BJ (cell line): ENCODE measurements at regions not wholly inside any gene's neighbourhood (a gene's known extent, or its start where the extent isn't known, plus 50 kb on each side); places are given as distances from the start of the nearest gene placed in this dataset.

Experiments
- CTCF ChIA-PET: fragments of 350-600 bp; formaldehyde crosslinking; extraction: SDS; loops from one replicate; lab custom pipeline; 2021; ENCODE audit warnings: antibody characterized with exemption, inconsistent platforms; lab: Yijun Ruan, JAX
- POLR2A ChIA-PET: fragments of 300-600 bp; sonication (Branson Sonifier 250); formaldehyde crosslinking; extraction: SDS; loops from one replicate; lab custom pipeline; 2021; ENCODE audit warnings: antibody characterized with exemption; lab: Charles Lee
- DNase-seq: peaks from one replicate; pipeline ENCODE4 v3.0.0-alpha.2; 2011; ENCODE audit warnings: low read depth
- H3K27me3 ChIP-seq: 2 replicates; pipeline ENCODE4 v1.6.0; 2011; ENCODE audit warnings: low read length; ENCODE audit not compliant: control insufficient read depth, insufficient read depth
- H3K36me3 ChIP-seq: 2 replicates; pipeline ENCODE4 v1.5.1; 2011; ENCODE audit warnings: low read length; ENCODE audit not compliant: control insufficient read depth, insufficient read depth
- H3K4me3 ChIP-seq: 2 replicates; pipeline ENCODE4 v1.5.1; 2011; ENCODE audit warnings: low read depth, mild to moderate bottlenecking, control low read depth, low read length
- TF ChIP-seq, protein P1 (sequence below): IDR thresholded peaks from 2 replicates; pipeline ENCODE4 v1.5.1; 2011; ENCODE audit warnings: low read depth, mild to moderate bottlenecking, control low read depth, inconsistent platforms, low read length, moderate library complexity; ENCODE audit not compliant: insufficient read depth

DNA sequence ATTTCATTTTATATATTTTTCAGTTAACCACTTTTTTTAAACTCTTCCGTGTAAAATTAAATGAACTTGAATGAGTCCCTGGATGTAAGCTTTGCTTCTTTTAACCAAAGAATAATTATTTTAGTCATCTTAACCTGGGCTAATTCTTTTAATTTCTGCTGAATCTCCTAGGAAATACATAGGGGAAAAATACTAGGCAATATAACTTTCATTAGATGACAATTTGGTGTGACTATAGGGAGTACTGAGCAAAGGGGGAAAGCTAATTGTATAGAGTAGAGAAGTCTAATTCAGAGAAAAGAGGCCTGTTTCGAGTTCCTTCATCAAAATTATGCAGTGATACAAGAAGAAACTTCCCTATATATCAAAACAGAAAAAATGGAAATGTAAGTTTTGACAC is 388.1 kb downstream of the NOVA1 start:
- Histone ChIP-seq H3K27me3 (no peaks in the 10 kb centered on the region), H3K4me3 (no peak overlapping the region), H3K36me3 (no peaks in the 10 kb centered on the region)
- DNase-seq, result no peak
- ChIA-PET POLR2A (no interaction called here), CTCF (no interaction called here)
- TF ChIP-seq, protein P1, sequence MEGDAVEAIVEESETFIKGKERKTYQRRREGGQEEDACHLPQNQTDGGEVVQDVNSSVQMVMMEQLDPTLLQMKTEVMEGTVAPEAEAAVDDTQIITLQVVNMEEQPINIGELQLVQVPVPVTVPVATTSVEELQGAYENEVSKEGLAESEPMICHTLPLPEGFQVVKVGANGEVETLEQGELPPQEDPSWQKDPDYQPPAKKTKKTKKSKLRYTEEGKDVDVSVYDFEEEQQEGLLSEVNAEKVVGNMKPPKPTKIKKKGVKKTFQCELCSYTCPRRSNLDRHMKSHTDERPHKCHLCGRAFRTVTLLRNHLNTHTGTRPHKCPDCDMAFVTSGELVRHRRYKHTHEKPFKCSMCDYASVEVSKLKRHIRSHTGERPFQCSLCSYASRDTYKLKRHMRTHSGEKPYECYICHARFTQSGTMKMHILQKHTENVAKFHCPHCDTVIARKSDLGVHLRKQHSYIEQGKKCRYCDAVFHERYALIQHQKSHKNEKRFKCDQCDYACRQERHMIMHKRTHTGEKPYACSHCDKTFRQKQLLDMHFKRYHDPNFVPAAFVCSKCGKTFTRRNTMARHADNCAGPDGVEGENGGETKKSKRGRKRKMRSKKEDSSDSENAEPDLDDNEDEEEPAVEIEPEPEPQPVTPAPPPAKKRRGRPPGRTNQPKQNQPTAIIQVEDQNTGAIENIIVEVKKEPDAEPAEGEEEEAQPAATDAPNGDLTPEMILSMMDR, result no peak

DNA sequence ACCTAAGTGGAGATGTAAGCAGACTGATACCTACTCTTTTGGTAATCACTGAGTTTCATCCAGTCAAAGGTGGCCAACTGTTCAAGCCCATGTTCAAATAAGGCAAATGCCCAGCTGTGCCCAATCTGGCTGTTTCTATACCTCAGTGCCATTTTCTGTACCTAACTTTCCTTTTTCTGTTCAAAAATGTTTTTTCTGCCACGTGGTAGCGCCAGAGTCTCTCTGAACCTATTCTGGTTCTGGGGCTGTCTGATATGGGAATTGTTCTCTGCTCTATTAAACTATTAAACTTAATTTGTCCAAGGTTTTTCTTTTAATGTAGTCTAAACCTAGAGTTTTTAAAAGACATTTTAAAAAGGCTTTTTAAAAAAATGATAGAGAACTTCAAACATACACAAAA is 391.2 kb downstream of the NOVA1 start:
- TF ChIP-seq, protein P1, result no peak
- no peak for DNase-seq
- POLR2A ChIA-PET, result no interaction called here
- H3K27me3 ChIP-seq, result no peaks in the 10 kb centered on the region
- H3K4me3 ChIP-seq, result no peak overlapping the region
- H3K36me3 ChIP-seq, result no peaks in the 10 kb centered on the region
- CTCF ChIA-PET, result interaction anchor here (0.6 kb wide), 1 partner anchor 493 kb away, joined by 3 read pairs; no protein-coding TSS in a partner anchor

DNA sequence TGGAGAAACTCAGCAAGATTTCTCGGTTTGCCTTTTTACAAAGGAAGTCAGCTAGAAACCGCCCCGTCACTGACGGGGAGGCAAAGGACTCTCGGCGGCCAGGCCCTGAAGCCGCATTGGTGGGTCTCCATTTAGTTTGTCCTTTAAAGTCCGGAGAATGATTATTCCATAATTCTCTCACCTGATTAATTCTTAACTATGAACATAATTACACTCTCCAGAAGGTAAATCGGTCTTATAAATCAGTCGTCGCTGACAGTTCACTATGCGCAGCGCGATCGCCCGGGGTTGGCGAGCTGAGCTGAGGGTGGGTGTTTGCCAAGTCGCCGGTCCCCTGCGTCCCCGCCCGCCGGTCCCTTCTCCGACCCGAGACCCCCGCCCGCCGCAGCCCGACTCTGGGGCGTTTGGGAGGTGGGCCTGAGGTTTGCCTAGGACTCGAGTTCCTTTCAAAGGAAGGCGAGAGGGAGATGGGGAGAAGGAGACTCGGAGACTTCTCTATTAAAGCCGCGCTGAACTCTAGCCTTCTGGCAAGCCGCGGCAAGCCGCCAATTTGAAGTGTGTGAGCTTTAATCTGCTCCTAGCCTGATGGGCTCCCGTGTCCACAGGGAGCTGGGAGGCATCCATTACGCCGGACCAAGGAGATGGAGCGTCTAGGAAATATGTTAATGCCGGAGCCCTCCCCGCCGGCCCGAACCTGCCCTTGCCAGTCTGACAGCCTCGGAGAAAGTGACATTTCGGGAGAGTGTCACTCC is 392.9 kb downstream of the NOVA1 start:
- H3K4me3 ChIP-seq, result no peak overlapping the region
- DNase-seq, result no peak
- no peaks in the 10 kb centered on the region for H3K27me3 ChIP-seq

DNA sequence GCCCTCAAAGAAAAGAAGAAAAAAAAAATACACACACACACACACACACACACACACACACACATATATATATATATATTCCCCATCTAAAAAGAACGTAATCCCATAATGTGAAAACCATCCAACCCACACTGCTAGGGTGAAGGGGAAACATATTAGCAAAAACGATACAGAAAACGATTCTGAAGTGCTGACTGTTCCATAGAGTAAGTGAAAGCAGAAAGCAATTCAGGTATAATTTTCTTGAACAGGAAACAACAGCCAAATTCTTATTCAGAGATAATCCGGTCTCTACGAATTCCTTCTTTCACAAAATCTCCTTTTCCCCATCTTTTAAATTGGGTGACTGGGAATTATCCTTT is 393.5 kb downstream of the NOVA1 start:
- no peak for DNase-seq
- CTCF ChIA-PET, result no interaction called here
- H3K27me3 ChIP-seq, result no peaks in the 10 kb centered on the region
- POLR2A ChIA-PET, result no interaction called here
- TF ChIP-seq, protein P1, result no peak
- no peaks in the 10 kb centered on the region for H3K36me3 ChIP-seq
- no peak overlapping the region for H3K4me3 ChIP-seq

More for the DNA sequence above, 392.9 kb downstream of the NOVA1 start:
- H3K36me3 ChIP-seq, result no peaks in the 10 kb centered on the region
- ChIA-PET POLR2A (no interaction called here), CTCF (no interaction called here)
- TF ChIP-seq, protein P1, result no peak

DNA sequence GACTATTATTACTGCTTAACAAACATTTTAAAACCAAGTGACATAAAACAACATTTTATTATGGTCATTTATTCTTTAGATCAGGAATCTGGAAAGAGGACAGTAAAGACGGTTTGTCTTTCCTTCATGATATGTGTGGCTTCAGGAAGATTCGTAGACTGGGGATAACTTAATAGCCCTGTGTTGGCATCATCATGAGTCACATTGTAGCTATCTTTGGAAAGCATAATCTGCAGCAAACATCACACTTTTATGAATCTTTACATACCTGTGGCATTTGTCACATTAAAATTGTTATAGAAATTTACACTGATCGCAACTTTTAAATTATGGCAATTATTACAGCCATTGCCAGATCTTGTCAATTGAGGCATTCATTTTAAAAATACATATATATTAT is 397.1 kb downstream of the NOVA1 start:
- DNase-seq, result no peak
- ChIA-PET CTCF (no interaction called here), POLR2A (no interaction called here)
- Histone ChIP-seq H3K4me3 (no peak overlapping the region), H3K27me3 (no peaks in the 10 kb centered on the region), H3K36me3 (no peaks in the 10 kb centered on the region)
- TF ChIP-seq, protein P1, result no peak
